K562 (cell line): ENCODE measurements at regions not wholly inside any gene's neighbourhood (a gene's known extent, or its start where the extent isn't known, plus 50 kb on each side); places are given as distances from the start of the nearest gene placed in this dataset.
A peak's percentile ranks its signal among the peaks of the same experiment; 100 is the strongest.

ENCODE experiments used
- CEBPG ChIP-seq, 3 experiments: fragments of 200-800 bp in 1 of 3; sonication (Bioruptor generic) in 1 of 3; sonication (generic) in 1 of 3; formaldehyde crosslinking in 1 of 3; IDR thresholded peaks in 2 of 3; conservative IDR thresholded peaks in 1 of 3; 2 replicates each; pipeline versions ENCODE4 v1.6.1 to v1.8.0; 2016 to 2022; ENCODE audit warnings: missing compliant biosample characterization in 2 of 3, missing genetic modification characterization in 2 of 3, mild to moderate bottlenecking in 1 of 3, missing genetic modification reagents in 1 of 3
- RAD21 ChIP-seq, 2 experiments: fragments of 250-450 bp in 1 of 2; fragments of 450-650 bp in 1 of 2; sonication (Bioruptor Pico) in 1 of 2; formaldehyde crosslinking in 1 of 2; IDR thresholded peaks in 1 of 2; conservative IDR thresholded peaks in 1 of 2; 2 replicates each; pipeline versions ENCODE4 v1.4.0 to v1.8.0; 2020 to 2022; ENCODE audit warnings: mild to moderate bottlenecking in 2 of 2, moderate library complexity in 1 of 2
- YY1 ChIP-seq, 3 experiments: IDR thresholded peaks; 2 replicates each; pipeline ENCODE4 v1.6.1; 2011; ENCODE audit warnings: low read length in 2 of 3, mild to moderate bottlenecking in 2 of 3, moderate library complexity in 2 of 3, borderline replicate concordance in 1 of 3, control low read depth in 1 of 3, low read depth in 1 of 3; ENCODE audit not compliant: insufficient read depth in 3 of 3, insufficient replicate concordance in 2 of 3, control insufficient read depth in 1 of 3, insufficient read length in 1 of 3; ENCODE audit errors: extremely low read depth in 1 of 3
- ZFX ChIP-seq: sonication (generic); formaldehyde crosslinking; IDR thresholded peaks from 2 replicates; pipeline ENCODE4 v1.8.0; 2022; ENCODE audit warnings: mild to moderate bottlenecking, missing genetic modification reagents, moderate library complexity
- TF ChIP-seq, protein P1 (sequence below): fragments of 200-800 bp; sonication (Bioruptor generic); IDR thresholded peaks from 2 replicates; pipeline ENCODE4 v1.6.1; 2017; ENCODE audit warnings: missing genetic modification characterization, missing compliant biosample characterization
- TF ChIP-seq, protein P2 (sequence below), 2 experiments: fragments of 450-650 bp; IDR thresholded peaks; 2 replicates each; pipeline ENCODE4 v1.6.1; 2018; ENCODE audit warnings: mild to moderate bottlenecking in 2 of 2, low read depth in 1 of 2; ENCODE audit not compliant: partially characterized antibody in 2 of 2
- TF ChIP-seq, protein P3 (sequence below): fragments of 450-650 bp; conservative IDR thresholded peaks from 2 replicates; pipeline ENCODE4 v1.6.1; 2016; ENCODE audit warnings: missing genetic modification characterization, low read depth, mild to moderate bottlenecking, control low read depth, missing compliant biosample characterization

DNA sequence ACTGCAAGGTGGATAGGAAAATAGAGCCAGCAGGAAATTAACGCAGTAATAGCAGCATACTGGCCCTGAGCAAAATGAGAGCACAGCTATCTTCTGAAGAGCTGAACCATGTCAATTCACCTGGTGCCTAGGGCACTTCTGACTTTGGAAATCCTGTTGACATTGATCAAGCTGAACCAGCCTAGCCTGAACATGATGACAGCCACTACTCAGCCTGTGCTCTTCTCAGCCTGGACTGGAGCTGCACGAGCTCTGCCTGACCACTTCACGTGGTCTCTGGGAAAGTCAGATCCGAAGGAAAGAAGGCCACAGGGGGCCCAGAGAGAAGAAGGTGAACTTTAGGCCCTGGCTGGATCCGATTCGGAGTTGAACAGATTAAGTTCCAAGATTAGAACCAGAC is 421.9 kb downstream of the LPIN1 start (continued):
- TF ChIP-seq CEBPG (CRISPR knock-in tag; IDR thresholded peaks at IDR 0.05) (no peak), CEBPG (tag; conservative IDR thresholded peaks at IDR 0.05 in 1 of 2, IDR thresholded peaks at IDR 0.05 in 1 of 2) (0 out of 4 replicates have a peak, but pooled peaks of 1 of the 2 experiments have one; percentile 6), YY1 (IDR thresholded peaks at IDR 0.05; ENCODE audit: borderline replicate concordance in 1 of 3, control insufficient read depth in 1 of 3, extremely low read depth in 1 of 3, insufficient read depth in 3 of 3, insufficient read length in 1 of 3, insufficient replicate concordance in 2 of 3, low read depth in 1 of 3, low read length in 2 of 3) (no peak), ZFX (CRISPR knock-in tag) (peak; percentile 29; the same call in 1 of the 2 replicates), RAD21 (CRISPR knock-in tag; conservative IDR thresholded peaks at IDR 0.05 in 1 of 2, IDR thresholded peaks at IDR 0.05 in 1 of 2) (peak in 1 of 2 experiments; percentile 18; a peak in 2 of 4 replicates)
- TF ChIP-seq, protein P1, sequence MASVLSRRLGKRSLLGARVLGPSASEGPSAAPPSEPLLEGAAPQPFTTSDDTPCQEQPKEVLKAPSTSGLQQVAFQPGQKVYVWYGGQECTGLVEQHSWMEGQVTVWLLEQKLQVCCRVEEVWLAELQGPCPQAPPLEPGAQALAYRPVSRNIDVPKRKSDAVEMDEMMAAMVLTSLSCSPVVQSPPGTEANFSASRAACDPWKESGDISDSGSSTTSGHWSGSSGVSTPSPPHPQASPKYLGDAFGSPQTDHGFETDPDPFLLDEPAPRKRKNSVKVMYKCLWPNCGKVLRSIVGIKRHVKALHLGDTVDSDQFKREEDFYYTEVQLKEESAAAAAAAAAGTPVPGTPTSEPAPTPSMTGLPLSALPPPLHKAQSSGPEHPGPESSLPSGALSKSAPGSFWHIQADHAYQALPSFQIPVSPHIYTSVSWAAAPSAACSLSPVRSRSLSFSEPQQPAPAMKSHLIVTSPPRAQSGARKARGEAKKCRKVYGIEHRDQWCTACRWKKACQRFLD (CRISPR knock-in tag): 0 out of 2 replicates have a peak, but pooled peaks have one; percentile 42
- TF ChIP-seq, protein P2, sequence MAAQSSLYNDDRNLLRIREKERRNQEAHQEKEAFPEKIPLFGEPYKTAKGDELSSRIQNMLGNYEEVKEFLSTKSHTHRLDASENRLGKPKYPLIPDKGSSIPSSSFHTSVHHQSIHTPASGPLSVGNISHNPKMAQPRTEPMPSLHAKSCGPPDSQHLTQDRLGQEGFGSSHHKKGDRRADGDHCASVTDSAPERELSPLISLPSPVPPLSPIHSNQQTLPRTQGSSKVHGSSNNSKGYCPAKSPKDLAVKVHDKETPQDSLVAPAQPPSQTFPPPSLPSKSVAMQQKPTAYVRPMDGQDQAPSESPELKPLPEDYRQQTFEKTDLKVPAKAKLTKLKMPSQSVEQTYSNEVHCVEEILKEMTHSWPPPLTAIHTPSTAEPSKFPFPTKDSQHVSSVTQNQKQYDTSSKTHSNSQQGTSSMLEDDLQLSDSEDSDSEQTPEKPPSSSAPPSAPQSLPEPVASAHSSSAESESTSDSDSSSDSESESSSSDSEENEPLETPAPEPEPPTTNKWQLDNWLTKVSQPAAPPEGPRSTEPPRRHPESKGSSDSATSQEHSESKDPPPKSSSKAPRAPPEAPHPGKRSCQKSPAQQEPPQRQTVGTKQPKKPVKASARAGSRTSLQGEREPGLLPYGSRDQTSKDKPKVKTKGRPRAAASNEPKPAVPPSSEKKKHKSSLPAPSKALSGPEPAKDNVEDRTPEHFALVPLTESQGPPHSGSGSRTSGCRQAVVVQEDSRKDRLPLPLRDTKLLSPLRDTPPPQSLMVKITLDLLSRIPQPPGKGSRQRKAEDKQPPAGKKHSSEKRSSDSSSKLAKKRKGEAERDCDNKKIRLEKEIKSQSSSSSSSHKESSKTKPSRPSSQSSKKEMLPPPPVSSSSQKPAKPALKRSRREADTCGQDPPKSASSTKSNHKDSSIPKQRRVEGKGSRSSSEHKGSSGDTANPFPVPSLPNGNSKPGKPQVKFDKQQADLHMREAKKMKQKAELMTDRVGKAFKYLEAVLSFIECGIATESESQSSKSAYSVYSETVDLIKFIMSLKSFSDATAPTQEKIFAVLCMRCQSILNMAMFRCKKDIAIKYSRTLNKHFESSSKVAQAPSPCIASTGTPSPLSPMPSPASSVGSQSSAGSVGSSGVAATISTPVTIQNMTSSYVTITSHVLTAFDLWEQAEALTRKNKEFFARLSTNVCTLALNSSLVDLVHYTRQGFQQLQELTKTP (IDR thresholded peaks at IDR 0.05; ENCODE audit: low read depth in 1 of 2, partially characterized antibody in 2 of 2): peak in 1 of 2 experiments; percentile 9
- TF ChIP-seq, protein P3, sequence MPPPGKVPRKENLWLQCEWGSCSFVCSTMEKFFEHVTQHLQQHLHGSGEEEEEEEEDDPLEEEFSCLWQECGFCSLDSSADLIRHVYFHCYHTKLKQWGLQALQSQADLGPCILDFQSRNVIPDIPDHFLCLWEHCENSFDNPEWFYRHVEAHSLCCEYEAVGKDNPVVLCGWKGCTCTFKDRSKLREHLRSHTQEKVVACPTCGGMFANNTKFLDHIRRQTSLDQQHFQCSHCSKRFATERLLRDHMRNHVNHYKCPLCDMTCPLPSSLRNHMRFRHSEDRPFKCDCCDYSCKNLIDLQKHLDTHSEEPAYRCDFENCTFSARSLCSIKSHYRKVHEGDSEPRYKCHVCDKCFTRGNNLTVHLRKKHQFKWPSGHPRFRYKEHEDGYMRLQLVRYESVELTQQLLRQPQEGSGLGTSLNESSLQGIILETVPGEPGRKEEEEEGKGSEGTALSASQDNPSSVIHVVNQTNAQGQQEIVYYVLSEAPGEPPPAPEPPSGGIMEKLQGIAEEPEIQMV: 0 out of 2 replicates have a peak, but pooled peaks have one; percentile 13
- TF ChIP-seq, all 486 proteins: peak for 9
